ENCODE measurements at regions not wholly inside any gene's neighbourhood (a gene's known extent, or its start where the extent isn't known, plus 50 kb on each side); places are given as distances from the start of the nearest gene placed in this dataset.

DNA sequence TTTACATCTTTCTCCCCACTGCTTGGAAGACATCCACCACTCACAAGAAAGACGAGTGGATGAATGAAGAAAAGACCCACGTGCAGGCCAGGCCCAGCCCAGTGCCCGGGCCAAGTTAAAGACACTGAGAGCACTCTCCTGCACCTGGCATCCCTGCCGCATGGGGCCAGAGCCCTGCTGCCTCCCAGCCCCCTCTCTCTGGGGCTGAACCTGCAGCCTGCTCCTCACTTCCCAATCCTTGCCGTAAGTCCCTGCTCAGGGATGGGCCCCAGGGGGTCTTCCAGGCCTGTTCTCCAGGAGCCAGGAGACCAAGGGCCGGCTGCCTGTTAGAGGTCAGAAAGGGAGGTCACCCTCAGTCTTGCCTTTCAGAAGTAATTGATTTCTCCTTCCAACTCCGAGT, 168.5 kb upstream of the ZC3H12A start:
- no peak overlapping the region for H3K27ac Mint-ChIP-seq
- peaks cover 27% of the 10 kb centered on the region for H3K27me3 Mint-ChIP-seq
- no peak for ATAC-seq (replicated peaks)
- H3K4me3 Mint-ChIP-seq: no peak overlapping the region
- no peaks in the 10 kb centered on the region for H3K36me3 Mint-ChIP-seq (ENCODE audit: low read depth)
- no peaks in the 10 kb centered on the region for H3K4me1 Mint-ChIP-seq
- no peaks in the 10 kb centered on the region for H3K9me3 Mint-ChIP-seq

DNA sequence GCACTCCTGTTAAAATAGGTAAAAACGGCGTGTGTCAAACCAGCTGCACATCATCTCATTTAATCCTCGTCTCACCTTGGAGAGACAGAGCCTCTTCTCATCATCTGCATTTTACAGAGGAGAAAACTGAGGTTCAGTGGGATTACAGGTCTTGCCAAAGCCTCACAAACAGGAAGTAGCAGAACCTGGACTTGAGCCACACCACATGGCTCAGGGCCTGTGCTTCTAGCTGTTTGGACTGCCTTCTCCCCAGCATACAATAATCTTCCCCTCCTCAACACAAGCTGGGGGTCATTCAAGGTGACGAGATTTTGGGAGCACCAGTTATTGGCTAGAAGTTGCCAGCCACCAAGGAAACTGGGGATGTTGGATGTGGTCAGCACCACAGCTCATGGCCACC, 167.9 kb upstream of the ZC3H12A start:
- H3K4me3 Mint-ChIP-seq: no peak overlapping the region
- H3K4me1 Mint-ChIP-seq: no peaks in the 10 kb centered on the region
- H3K36me3 Mint-ChIP-seq (ENCODE audit: low read depth): no peaks in the 10 kb centered on the region
- no peak overlapping the region for H3K27ac Mint-ChIP-seq
- ATAC-seq (replicated peaks): no peak
- H3K27me3 Mint-ChIP-seq: peaks cover 31% of the 10 kb centered on the region
- no peaks in the 10 kb centered on the region for H3K9me3 Mint-ChIP-seq

DNA sequence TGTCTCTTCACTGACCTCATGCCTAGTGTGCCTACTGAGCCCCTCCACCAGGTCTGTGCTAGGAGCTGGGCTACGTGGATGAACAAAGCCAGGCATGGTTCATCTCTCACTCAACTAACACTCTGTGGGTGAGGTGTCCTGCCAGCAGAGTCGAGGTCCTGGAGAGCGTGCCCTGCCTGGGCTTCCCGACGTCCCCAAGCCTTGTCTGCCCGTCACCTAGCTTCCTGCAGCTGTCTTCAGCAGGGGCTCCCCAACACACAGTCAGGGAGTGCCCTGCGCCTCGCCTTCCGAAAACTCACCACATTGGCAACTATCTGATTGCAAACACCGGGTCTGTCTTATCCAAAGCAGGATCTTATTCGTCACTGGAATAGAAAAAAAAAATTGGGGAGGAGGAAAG, 167.5 kb upstream of the ZC3H12A start:
- Mint-ChIP-seq H3K36me3 (ENCODE audit: low read depth) (no peaks in the 10 kb centered on the region), H3K9me3 (no peaks in the 10 kb centered on the region), H3K27me3 (peaks cover 29% of the 10 kb centered on the region), H3K4me1 (no peaks in the 10 kb centered on the region), H3K4me3 (no peak overlapping the region), H3K27ac (no peak overlapping the region)
- no peak for ATAC-seq (replicated peaks)

DNA sequence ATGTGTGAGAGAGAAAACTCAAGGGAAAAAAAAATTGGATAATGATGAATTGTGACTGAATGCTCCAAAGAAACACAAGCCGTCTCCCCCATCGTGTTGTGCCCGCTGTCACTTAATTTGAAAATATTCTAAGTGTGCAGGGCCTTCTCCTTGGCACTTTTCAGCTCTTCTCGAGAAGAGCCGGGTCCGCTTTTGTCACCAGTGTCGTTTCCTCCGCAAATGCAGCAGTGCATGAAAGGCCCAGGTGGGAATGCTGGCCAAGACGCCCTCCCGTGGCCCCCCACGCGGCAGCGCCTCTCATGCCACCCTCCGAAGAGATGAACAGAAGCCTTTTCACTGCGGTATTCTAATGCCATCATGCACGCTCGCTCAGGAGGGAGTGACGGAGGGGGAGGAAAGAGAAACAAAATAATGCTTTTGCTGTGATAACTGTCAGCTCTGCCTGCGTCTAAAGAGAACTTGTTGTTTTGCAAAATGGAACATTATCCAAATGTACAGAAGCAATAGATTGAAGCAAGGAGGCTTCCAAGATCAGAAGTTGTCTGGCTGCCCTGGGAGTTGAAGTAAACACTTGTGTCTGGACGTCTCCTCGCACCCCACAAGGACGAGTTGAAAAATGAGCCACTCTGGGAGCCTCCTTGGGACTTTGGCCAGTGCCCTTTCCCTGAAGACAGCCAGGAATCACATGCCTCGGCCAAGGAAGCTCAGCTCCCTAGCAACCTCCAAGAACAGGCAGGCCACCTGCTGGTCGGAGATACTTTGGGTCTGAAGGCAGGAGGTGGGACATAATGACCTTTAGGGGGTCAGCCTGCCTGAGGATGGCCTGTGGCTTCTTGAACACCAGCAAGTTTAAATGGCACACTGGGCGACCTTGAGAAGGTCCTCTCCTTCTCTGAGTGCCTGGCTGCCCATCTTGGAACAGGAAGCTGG, 166.1 kb upstream of the ZC3H12A start:
- no peaks in the 10 kb centered on the region for H3K4me1 Mint-ChIP-seq
- H3K9me3 Mint-ChIP-seq: no peaks in the 10 kb centered on the region
- peaks cover 37% of the 10 kb centered on the region for H3K27me3 Mint-ChIP-seq
- H3K4me3 Mint-ChIP-seq: no peak overlapping the region
- no peak overlapping the region for H3K27ac Mint-ChIP-seq
- no peak for ATAC-seq (replicated peaks)
- no peaks in the 10 kb centered on the region for H3K36me3 Mint-ChIP-seq (ENCODE audit: low read depth)

DNA sequence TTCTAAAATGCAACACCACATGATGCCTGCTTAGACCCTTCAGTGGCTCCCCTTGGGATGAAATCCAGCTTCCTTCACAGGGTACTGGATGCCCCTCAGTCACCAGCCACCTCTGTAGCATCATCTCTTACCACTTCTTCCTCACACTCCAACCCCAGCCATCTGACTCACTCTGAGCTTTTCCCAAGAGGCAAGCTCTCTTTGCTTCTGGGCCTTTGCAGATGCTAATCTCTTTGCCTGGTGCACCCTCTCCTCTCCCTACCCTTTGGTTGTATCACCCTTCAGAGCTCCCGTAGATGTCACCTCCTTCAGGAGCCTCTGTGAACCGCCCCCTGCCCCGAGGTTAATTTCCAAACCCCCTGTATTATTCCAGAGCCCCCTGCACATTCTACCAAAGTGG, 164.8 kb upstream of the ZC3H12A start:
- Mint-ChIP-seq H3K27ac (no peak overlapping the region), H3K9me3 (no peaks in the 10 kb centered on the region), H3K4me1 (no peaks in the 10 kb centered on the region), H3K27me3 (peaks cover 49% of the 10 kb centered on the region), H3K4me3 (no peak overlapping the region), H3K36me3 (ENCODE audit: low read depth) (no peaks in the 10 kb centered on the region)
- no peak for ATAC-seq (replicated peaks)

DNA sequence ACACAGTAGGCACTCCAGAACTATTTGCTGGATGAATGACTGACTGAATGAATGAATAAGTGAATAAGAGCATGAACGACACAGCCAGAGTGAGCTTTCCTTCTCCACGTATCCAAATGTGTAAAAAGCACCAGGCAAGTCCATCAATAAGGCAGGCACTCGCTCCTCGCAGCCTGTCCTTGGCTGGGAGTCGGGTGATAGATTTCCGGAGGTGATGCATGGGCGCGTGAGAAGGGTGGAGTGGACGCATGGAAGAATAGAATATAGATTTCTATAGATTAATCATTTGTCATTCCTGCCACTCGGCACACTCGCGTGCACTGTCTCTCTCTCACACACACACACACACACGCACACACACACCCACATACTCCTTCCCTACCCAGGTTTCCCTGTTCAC, 164.3 kb upstream of the ZC3H12A start:
- H3K27me3 Mint-ChIP-seq: peaks cover 51% of the 10 kb centered on the region
- H3K36me3 Mint-ChIP-seq (ENCODE audit: low read depth): no peaks in the 10 kb centered on the region
- no peaks in the 10 kb centered on the region for H3K4me1 Mint-ChIP-seq
- H3K27ac Mint-ChIP-seq: no peak overlapping the region
- no peak overlapping the region for H3K4me3 Mint-ChIP-seq
- no peak for ATAC-seq (replicated peaks)
- H3K9me3 Mint-ChIP-seq: no peaks in the 10 kb centered on the region

DNA sequence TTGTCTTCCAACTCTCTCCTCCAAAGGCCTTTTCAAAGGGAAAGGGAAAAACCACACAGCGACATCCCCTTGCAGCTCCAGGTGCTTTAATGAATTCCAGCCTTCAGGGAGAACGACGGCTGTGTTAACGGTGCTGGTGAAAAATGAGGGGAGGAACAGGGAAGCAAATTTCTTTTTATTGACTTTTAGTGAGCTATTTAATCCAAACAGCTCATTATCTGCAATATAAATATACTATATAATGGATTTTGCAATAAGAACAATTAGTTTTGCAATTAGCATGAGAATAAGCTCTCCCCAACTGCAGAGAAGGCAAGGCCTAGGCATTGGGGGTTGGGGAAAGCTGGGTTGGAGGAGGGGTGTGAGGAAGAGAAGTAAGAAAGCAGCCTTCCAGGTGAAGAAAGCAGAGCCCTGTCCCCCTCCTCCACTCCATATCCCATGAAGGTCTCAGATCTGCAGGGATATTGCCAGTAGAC, 159.0 kb upstream of the ZC3H12A start:
- Mint-ChIP-seq H3K36me3 (ENCODE audit: low read depth) (no peaks in the 10 kb centered on the region), H3K4me3 (no peak overlapping the region), H3K4me1 (peaks cover 7% of the 10 kb centered on the region), H3K27me3 (peaks cover 66% of the 10 kb centered on the region), H3K27ac (no peak overlapping the region), H3K9me3 (no peaks in the 10 kb centered on the region)
- no peak for ATAC-seq (replicated peaks)

DNA sequence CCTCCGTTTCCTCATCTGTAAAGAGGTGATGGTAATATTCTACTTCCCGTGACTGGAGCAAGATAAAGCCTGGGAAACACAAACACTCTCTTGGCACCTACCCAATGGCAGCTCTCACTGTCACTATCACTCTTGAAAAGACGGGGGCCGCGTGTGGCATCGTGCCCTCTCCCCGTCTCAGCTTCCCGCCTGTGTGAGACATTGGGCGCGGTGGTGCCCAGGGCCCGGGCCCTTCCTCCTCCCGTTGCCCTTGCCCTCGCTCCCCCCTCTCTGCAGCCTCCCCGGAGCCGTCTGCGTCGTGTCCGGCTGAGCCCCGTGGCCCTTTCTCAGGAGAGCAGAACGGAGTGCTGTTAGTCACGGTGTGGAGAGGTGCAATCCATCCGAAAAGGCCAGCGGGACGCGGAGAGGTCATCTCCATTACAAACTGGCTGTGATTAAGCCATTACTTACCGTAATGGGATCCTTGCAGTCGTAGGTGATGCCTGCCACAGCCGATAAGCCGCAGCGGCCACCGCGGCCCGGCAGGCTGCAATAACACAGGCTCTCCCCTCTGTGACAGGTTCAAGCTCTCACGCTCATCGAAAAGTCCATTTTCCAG, 156.4 kb upstream of the ZC3H12A start:
- peaks cover 7% of the 10 kb centered on the region for H3K4me1 Mint-ChIP-seq
- peaks cover 63% of the 10 kb centered on the region for H3K27me3 Mint-ChIP-seq
- H3K27ac Mint-ChIP-seq: no peak overlapping the region
- H3K4me3 Mint-ChIP-seq: no peak overlapping the region
- no peaks in the 10 kb centered on the region for H3K9me3 Mint-ChIP-seq
- H3K36me3 Mint-ChIP-seq (ENCODE audit: low read depth): no peaks in the 10 kb centered on the region
- no peak for ATAC-seq (replicated peaks)

DNA sequence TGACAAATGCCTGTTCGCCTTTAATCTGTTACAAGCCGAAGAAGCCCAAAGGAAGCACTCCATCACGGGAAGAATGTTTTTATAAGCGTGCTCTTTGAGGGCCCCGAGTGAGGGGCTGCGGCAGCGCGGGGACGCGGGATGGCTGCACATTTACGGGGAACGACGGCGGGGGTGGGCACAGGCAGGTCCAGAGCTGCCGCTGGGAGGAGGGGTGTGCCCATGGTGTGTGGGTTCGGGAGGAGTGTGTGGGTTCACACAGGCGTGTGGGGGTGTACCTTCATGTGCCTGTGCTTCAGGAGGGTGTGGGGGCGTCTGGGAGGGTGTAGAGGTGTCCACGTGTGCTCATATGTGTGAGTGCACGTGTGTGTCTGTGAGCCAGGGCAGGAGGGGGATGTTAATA, 155.9 kb upstream of the ZC3H12A start:
- no peaks in the 10 kb centered on the region for H3K9me3 Mint-ChIP-seq
- no peak for ATAC-seq (replicated peaks)
- no peak overlapping the region for H3K27ac Mint-ChIP-seq
- H3K36me3 Mint-ChIP-seq (ENCODE audit: low read depth): no peaks in the 10 kb centered on the region
- H3K4me3 Mint-ChIP-seq: no peak overlapping the region
- H3K4me1 Mint-ChIP-seq: peaks cover 7% of the 10 kb centered on the region
- peaks cover 58% of the 10 kb centered on the region for H3K27me3 Mint-ChIP-seq

DNA sequence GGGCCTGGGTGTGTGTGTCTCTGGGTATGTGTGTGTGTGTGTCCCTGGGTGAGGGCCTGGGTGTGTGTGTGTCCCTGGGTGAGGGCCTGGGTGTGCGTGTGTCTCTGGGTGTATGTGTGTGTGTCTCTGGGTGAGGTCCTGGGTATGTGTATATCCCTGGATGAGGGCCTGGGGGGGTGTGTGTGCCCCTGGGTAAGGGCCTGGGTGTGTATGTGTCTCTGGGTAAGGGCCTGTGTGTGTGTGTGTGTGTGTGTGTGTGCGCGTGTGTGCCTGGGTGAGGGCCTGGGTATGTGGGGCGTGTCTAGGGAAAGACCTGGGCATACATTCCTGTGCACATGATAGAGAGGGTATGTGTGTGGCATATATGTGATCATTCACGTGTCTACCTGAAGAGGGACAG, 155.1 kb upstream of the ZC3H12A start:
- no peaks in the 10 kb centered on the region for H3K36me3 Mint-ChIP-seq (ENCODE audit: low read depth)
- no peak overlapping the region for H3K27ac Mint-ChIP-seq
- peaks cover 55% of the 10 kb centered on the region for H3K27me3 Mint-ChIP-seq
- ATAC-seq (replicated peaks): no peak
- H3K4me3 Mint-ChIP-seq: no peak overlapping the region
- peaks cover 7% of the 10 kb centered on the region for H3K4me1 Mint-ChIP-seq
- H3K9me3 Mint-ChIP-seq: peaks cover 3% of the 10 kb centered on the region

DNA sequence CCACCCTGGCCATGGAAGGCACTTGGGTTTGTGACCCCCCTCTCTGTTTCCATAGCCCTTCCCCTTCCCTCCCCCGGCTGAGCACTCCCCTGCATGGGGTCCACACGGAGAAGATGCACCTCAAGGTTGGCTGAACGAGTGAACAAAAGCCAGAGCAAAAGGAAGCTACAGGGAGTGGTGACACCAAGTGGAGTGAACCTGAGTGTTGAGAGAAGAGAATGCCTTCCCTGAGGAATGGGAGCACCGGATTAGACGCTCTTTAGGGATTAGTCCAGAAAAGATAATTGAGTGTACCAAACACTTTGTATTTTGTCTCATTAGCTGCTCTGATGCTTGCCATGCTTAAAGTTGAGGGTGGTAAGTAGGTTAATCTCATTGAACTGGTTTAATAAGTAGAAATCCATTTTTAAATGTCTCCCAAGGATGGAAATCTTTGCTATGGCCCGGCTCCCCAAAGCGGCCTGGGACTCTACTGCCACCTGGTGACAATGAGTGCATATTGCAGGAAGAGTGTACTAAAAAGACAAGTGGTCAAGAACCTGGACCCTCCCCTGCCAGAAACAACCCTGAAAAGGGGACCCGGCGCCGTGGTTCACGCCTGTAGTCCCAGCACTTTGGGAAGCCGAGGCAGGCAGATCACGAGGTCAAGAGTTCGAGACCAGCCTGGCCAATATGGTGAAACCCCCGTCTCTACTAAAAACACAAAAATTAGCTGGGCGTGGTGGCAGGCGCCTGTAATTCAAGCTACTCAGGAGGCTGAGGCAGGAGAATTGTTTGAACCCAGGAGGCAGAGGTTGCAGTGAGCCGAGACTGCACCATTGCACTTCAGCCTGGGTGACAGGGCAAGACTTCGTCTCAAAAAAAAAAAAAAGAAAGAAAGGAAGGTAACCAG, 150.6 kb upstream of the ZC3H12A start:
- no peaks in the 10 kb centered on the region for H3K36me3 Mint-ChIP-seq (ENCODE audit: low read depth)
- no peak for ATAC-seq (replicated peaks)
- H3K27ac Mint-ChIP-seq: no peak overlapping the region

DNA sequence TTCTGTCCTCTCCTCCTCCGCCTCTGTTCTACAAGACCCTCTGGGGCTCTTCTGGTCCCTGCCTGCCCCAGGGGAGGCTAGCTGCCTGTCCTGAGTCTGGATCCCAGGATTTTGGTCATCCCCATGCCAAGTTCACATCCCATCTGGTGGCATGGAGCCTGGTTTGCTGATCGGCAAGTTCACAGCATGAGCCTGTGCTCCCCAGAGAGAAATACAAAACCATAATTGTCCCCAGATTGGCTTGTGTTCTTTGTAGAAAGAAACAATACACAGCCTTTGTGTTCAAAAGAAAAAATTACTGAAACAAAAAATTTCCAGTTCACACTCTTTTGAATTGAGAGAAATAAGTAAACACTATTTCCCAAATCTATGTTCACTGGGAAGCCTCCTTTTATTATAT, 149.4 kb upstream of the ZC3H12A start:
- Mint-ChIP-seq H3K36me3 (ENCODE audit: low read depth) (no peaks in the 10 kb centered on the region), H3K27ac (no peak overlapping the region), H3K27me3 (peaks cover 33% of the 10 kb centered on the region), H3K4me3 (no peak overlapping the region), H3K9me3 (peaks cover 3% of the 10 kb centered on the region), H3K4me1 (no peaks in the 10 kb centered on the region)
- ATAC-seq (replicated peaks): no peak

More for the DNA sequence above, 150.6 kb upstream of the ZC3H12A start:
- H3K4me1 Mint-ChIP-seq: peaks cover 4% of the 10 kb centered on the region
- peaks cover 41% of the 10 kb centered on the region for H3K27me3 Mint-ChIP-seq
- peaks cover 3% of the 10 kb centered on the region for H3K9me3 Mint-ChIP-seq
- H3K4me3 Mint-ChIP-seq: no peak overlapping the region

DNA sequence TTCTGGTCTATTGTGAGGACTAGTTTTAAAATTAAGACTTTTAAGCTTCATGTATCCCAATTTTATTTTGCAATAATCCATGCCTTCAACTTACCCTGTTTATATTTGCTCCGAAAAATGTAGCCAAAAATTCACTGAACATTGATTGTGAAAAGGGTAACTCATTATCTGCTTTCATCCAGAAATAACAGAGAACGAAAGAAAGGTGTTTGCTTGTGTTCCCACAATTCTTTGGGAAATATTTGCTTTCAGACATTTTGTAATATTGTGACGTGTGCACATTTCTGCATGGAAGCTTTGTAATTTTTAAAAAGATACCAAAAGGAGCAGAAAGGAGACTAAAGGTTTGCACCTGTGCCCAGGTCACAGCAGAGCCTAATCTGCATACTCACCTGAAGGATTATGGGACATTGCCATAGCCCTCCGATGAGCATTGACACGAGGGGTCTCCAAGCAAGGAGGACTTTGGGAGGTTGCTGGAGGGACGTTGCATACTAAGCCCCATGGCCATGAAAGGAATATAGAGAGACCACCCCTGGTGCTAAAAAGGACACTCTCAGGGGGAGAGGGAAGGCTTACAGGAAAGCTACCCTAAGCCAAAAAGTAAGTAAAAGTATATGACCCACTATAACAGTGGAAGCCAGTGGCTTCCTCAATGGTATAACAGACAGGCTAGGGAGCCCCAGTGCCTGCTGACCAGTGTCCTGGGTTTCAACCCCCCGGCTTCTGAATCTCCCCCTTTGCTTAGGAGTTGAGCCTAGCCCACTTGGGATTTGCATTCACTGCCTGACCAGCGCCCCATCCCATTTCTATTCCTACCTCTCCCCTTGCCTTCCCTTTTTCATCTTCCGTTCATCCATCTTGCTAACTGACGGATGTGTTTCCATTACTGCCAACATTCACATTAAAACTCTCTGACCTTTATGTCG, 148.6 kb upstream of the ZC3H12A start:
- H3K36me3 Mint-ChIP-seq (ENCODE audit: low read depth): no peaks in the 10 kb centered on the region
- no peak overlapping the region for H3K4me3 Mint-ChIP-seq
- peaks cover 3% of the 10 kb centered on the region for H3K9me3 Mint-ChIP-seq
- H3K4me1 Mint-ChIP-seq: no peaks in the 10 kb centered on the region
- peaks cover 33% of the 10 kb centered on the region for H3K27me3 Mint-ChIP-seq
- no peak for ATAC-seq (replicated peaks)
- H3K27ac Mint-ChIP-seq: no peak overlapping the region

DNA sequence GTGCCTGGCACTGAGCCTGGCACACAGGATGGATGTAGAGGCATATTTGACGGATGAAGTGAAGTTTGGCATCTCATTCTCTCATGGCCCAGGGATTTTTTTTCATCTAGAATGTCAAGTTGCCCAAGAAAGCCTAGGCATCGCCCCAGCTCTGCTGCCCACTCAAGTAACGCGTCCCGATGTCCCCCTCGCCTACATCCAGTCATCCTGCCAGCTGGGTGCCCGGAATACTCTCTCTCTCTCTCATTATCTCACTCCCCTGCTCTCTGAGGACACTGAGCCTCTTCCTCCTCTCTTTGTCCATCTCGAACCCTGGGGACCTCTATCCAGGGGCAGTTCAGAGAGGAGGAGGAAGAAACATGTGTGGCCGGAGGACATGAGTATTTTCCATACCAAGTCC, 142.3 kb upstream of the ZC3H12A start:
- Mint-ChIP-seq H3K4me1 (no peaks in the 10 kb centered on the region), H3K36me3 (ENCODE audit: low read depth) (no peaks in the 10 kb centered on the region), H3K27ac (no peak overlapping the region), H3K27me3 (peaks cover 17% of the 10 kb centered on the region), H3K4me3 (no peak overlapping the region), H3K9me3 (no peaks in the 10 kb centered on the region)
- no peak for ATAC-seq (replicated peaks)

Data from activated T-helper 17 cell treated with anti-CD3 and anti-CD28 coated beads, Interleukin-2, amount 50 U/mL, for 72 hours (primary cell).